NCI-H524 treated with DMSO at 0.1 percent for 48 hours (cell line): ENCODE measurements at regions not wholly inside any gene's neighbourhood (a gene's known extent, or its start where the extent isn't known, plus 50 kb on each side); places are given as distances from the start of the nearest gene placed in this dataset.
"Not testable (repeated sequence)": the region's sequence is repeated elsewhere in the genome, so short reads cannot be mapped to it uniquely, and the experiment has no call there.

ENCODE experiments used
- DNase-seq: peaks from one replicate; lab custom pipeline; 2025; lab: John Stamatoyannopoulos, UW

DNA sequence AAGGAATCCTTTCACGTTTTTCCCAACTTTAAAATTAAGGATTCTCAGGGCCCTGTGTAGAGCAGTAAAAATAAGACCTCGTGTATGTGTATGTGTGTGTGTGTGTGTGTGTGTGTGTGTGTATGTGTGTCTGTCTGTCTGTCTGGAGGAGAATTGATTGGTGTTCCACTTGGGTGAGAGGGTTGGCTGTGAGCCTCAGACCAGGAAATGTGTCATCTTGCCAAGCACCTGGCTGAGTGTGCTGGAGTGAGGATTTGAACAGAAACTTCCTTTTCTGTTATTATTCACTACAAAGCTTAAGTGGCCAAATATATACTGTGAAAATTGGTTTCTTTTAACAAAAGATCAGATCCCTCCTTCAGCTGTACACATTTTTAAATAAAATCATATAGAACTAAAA, 103.6 kb upstream of the NUDT6 start:
- DNase-seq: not testable (repeated sequence)

DNA sequence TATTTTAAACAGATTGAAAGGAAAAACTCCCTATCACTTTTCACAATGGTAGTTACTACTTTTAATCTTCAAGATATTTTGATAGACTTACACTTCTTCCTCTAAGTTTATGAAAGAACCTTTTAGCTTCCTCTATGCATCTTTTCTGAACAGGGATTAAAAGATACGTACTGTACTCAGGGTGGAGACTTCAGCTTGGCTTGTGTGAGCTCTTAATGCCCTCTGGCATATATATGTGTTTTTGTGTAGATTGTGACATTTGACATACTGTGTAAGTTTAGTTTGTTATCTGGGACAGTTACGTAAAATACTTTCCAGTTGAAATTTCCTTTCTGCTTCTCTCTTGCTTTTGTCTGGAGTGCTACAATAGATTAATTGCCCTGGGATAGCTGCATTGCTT, 109.3 kb upstream of the NUDT6 start:
- no peak for DNase-seq

DNA sequence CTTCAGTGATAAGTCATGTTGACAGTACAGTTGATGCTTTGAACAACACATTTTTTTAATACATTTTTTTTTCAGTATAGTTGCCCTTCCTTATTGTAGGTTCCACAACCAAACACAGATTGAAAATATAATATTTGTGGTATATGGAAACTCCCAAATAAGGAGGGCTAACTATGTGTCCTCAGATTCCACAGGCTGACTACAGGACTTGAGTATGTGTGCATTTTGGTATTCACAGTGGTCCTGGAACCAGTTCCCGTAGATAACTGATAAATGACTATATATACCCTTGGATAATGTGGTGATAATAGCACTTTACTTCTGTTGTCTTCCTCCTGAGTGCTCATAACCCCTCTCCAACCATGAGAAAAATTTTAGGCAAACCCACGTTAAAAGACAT, 111.6 kb upstream of the NUDT6 start:
- DNase-seq: no peak

DNA sequence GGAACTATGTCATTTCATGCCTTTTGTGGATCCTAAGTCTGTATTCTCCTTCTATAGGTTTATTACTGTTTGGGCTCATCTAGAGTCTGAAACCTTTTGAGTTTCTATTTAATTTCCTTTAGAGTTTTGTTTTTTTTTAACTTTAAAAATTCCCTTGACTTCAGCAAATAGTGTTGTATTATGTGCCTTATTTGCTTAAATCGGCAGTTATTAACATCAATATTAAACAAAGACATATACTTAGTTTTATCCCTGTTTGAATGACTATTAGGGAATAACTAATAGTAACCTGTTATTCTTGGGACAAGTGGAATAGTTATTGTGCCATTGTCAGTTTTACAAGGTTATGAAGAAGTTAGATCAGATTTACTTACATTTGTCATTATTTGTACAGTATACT, 112.8 kb upstream of the NUDT6 start:
- DNase-seq: no peak

DNA sequence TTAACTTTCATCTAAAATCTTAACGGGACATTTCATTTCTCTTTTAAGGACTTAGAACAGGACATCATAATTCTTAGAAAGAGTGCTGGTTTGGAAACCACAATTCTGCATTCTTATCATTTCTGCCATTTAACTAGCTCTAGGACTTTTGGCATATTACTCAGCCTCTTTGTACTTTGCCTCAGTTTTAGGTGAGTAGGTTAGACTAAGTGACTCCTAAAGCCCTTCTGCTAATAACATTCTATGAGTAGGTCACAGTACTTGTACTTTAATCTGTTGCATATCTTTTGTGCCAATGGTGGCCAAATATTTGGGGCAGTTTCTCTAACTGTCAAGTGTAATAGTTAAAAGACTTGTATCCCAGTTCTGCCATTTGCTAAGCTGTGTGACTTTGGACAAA, 115.4 kb upstream of the NUDT6 start:
- DNase-seq: no peak

DNA sequence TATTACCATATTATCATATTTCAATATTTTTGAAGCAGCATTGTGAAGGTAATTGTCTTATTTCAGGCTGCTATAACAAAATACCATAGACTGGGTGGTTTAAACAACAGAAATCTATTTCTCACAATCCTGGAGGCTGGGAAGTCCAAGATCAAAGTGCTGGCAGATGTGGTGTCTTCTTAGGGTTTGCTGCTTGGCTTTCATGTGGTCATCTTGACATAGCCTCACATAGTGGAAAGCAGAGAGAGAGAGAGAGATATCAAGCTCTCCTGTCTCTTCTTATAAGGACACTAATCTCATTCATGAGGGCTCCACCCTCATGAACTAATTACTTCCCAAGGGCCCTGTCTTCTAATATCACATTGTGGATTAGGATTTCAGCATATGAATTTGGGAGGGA, 119.7 kb upstream of the NUDT6 start:
- DNase-seq: no peak

- DNase-seq: no peak
These were observed 120.6 kb upstream of the NUDT6 start for GRCh38 chr4:123043013-123043412.

DNA sequence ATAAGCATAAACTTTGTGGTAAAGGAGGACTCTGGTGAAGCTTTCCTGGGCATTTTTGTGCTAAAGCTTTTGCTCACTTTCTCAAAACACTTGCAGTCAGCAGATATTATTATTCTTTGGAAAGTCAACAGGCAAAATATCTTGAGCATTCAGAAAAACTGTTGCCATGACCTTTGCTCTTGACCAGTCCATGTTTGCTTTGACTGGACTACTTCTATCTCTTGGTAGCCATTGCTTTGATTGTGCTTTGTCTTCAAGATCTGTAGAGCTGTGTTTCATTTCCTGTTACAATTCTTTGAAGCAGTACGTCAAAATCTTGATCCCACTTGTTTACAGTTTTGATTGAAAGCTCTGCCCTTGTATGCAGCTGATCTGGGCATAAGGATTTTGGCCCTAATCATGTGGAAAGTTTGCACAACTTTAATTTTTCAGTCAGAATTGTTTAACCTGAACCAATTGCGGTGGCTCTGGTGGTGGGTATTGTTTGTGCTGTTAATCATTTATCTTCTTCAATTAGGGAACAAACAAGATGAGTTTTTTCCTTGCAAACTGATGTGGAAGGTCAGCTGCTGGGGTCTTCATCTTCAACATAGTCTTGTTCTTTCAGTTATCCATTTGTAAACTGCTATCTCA, 121.5 kb upstream of the NUDT6 start:
- DNase-seq: no peak

- no peak for DNase-seq
These were observed 123.7 kb upstream of the NUDT6 start for GRCh38 chr4:123046096-123046495.

- no peak for DNase-seq
These were observed 127.6 kb upstream of the NUDT6 start for GRCh38 chr4:123050018-123050417.

DNA sequence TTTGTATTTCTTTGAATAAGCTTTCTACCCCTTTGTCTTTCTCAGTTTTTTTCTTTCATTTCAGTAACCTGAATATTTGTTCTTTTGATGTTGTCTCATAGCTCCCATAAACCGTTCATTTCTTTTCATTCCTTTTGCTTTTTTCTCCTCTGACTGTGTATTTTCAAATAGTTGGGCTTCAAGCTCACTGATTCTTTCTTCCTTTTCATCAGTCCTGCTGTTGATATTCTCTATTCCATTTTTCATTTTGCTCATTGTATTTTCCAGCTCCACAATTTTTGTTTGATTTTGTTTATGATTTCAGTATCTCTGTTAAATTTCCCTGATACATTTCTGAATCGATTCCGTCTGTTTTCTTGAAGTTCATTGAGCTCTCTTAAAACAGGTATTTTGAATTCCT, 129.6 kb upstream of the NUDT6 start:
- no peak for DNase-seq

- no peak for DNase-seq
These were observed 133.5 kb upstream of the NUDT6 start for GRCh38 chr4:123055943-123056342.

DNA sequence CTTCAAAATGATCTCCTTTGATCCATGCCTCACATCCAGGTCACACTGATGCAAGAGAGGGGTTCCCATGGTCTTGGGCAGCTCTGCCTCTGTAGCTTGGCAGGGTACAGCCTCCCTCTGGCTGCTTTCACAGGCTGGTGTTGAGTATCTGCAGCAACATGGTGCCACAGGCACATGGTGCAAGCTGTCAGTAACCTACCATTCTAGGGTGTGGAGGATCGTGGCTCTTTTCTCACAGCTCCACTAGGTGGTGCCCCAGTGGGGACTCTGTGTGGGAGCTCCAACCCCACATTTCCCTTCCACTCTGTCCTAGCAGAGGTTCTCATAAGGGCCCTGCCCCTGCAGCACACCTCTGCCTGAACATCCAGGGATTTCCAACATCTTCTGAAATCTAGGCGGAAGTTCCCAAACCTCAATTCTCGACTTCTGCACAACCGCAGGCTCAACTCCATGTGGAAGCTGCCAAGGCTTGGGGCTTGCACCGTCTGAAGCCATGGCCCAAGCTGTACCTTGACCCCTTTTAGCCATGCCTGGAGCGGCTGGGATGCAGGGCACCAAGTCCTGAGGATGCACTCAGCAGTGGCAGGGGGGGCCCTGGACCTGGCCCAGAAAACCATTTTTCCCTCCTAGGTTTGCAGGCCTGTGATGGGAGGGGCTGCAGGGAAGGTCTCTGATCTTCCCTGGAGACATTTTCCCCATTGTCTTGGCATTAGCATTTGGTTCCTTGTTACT, 137.8 kb upstream of the NUDT6 start:
- DNase-seq: no peak

- DNase-seq: no peak
These were observed 142.0 kb upstream of the NUDT6 start for GRCh38 chr4:123064390-123064789.

DNA sequence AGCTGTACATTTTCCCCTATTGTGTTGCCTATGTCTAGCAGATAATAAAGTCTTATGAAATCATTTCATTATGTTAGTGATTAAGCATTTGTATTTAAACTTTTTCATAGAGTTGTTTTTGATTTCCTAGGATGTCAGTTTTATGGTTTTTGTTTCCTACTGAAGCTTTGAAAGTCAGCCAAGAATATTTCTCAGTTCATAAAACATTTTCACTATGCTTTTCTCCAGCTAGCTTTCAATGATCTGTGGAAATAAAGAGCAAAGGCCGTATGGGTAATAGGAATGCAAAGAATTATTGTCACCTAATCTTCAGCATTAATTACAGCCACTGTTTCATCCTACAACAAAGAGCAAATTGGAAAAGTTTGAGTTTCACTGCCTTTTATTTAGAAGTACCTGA, 145.7 kb upstream of the NUDT6 start:
- DNase-seq: no peak

DNA sequence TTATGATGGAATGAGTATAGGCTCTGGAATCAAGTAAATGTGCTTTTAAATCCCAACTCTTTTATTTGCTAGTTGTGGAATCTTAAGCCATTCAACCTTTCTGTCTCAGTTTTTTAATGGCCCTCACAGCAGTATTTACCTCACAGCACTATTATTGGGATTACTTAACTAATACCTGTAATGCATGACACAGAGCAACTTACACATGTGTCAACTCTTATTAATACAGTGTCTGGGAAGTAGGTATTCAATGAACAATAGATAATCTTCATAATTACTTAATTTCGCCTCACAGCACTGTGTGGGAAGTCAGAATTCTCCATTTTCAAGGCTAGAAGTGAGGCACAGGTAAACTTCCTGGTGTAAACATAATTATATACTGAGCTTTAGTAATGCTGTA, 149.7 kb upstream of the NUDT6 start:
- no peak for DNase-seq

DNA sequence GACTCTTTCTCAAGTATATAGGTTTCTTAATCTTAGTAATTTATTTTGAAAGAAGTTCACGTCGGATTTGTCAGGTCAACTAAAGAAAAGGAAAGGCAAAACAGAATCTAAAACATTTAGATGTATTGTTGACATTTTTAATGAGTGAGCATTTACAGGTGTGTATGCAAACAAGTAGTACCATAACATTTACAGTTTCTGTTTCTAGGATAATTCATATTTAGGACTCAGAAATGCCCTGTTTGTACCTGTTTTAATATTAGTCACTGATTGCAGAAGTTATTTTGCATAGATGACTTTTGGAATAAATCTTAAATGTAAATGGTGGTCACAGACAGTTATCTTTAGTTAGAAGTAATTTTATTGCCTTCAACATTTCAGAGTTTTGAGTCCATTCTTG, 151.3 kb upstream of the NUDT6 start:
- DNase-seq: no peak

GRCh38 chr4:123077330-123077729, 154.9 kb upstream of the NUDT6 start:
- no peak for DNase-seq

GRCh38 chr4:123081971-123082370, 159.6 kb upstream of the NUDT6 start:
- no peak for DNase-seq

DNA sequence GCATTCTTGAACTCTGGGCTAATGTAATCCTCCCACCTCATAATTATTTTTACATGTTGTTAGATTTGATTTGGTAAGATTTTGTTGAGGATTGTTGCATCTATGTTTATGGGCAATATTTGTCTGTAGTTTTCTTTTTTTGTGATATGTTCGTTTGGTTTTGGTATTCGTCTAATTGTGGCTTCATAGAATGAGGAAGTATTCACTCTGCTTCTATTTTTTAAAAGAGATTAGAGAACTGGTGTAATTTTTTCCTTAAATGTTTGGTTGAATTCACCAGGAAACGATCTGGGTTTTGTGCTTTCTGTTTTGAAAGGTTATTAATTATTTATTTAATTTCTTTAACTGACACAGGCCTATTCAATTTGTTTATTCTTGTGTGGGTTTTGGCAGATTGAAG, 161.2 kb upstream of the NUDT6 start:
- no peak for DNase-seq

DNA sequence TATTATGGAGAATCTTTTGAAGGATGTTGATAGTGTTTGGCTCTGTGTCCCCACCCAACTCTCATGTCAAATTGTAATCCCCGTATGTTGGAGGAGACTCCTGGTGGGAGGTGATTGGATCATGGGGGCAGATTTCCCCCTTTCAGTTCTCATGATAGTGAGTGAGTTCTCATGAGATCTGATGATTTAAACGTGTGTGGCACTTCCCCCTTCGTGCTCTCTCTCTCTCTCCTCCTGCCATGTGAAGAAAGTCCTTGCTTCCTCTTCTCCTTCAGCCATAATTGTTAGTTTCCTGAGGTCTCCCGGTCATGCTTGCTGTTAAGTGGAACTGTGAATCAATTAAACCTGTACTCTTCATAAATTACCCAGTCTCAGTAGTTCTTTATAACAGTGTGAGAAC, 166.1 kb upstream of the NUDT6 start:
- no peak for DNase-seq

DNA sequence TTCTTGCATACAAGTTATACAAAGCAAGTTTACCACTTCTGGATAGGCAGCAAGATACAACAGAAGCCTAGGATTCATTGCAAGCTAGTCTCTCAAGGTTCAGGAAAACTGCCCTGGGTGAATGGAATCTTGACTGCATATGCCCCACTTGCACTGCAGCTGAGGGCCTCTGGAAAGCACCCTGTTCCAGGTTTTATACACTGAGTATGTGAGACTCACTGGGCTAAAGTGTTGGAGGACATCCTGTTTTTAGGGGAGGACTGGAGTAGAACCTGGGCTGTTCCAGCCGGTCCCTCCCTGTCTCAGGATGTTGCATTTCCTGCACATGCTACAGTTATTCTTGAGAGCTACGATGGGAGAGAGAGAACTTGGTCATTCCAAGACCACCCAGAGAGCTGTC, 168.5 kb upstream of the NUDT6 start:
- no peak for DNase-seq

- no peak for DNase-seq
These were observed 170.2 kb upstream of the NUDT6 start for GRCh38 chr4:123092586-123092985.

GRCh38 chr4:123093236-123093635, 170.8 kb upstream of the NUDT6 start:
- DNase-seq: no peak
